HepG2 (cell line): ENCODE measurements at regions not wholly inside any gene's neighbourhood (a gene's known extent, or its start where the extent isn't known, plus 50 kb on each side); places are given as distances from the start of the nearest gene placed in this dataset.

Source experiments
- ATAC-seq: fragments of 200-7000 bp; cut with Tn5 transposase; 3 replicates; pipeline ENCODE4 v1.9.1; 2020; ENCODE audit warnings: mild to moderate bottlenecking, moderate library complexity
- BruUV-seq: library from RNA; stranded (reverse); fragments of 400-500 nt; replicated peaks from 2 replicates; lab custom pipeline; 2021; lab: Mats Ljungman, UMichigan
- CTCF ChIA-PET: fragments of 300-600 bp; formaldehyde crosslinking; extraction: SDS; loops from one replicate; lab custom pipeline; 2021; ENCODE audit warnings: low total read pairs, inconsistent platforms, low intra/inter-chr PET ratio; lab: Yijun Ruan, JAX
- POLR2A ChIA-PET: fragments of 350-600 bp; sonication (Branson Sonifier 250); formaldehyde crosslinking; loops from one replicate; lab custom pipeline; 2020; ENCODE audit warnings: antibody characterized with exemption, inconsistent platforms; lab: Yijun Ruan, JAX
- DNase-seq: peaks from one replicate; pipeline ENCODE4 v3.0.0-alpha.2; 2015; ENCODE audit warnings: low spot score
- FAIRE-seq: peaks from 3 replicates; lab custom pipeline; 2011; peaks lifted over from hg19 to GRCh38; lab: Jason Lieb, UNC
- H2AFZ ChIP-seq: one replicate; pipeline ENCODE4 v1.6.1; 2011; ENCODE audit warnings: low read length, inconsistent platforms
- H3K27ac ChIP-seq: fragments of 300-600 bp; 3 replicates; pipeline ENCODE4 v1.8.0; 2011; ENCODE audit warnings: mixed run types, mild to moderate bottlenecking, mixed read lengths, low read length, inconsistent platforms; ENCODE audit not compliant: insufficient read depth; ENCODE audit errors: extremely low read length
- H3K27me3 ChIP-seq, 2 experiments: fragments of 200-600 bp in 1 of 2; 2 replicates in 1 of 2; 3 replicates in 1 of 2; pipeline versions ENCODE4 v1.6.0 to v1.8.0; 2011; ENCODE audit warnings: low read length in 2 of 2, mild to moderate bottlenecking in 2 of 2, moderate library complexity in 2 of 2, inconsistent platforms in 1 of 2; ENCODE audit not compliant: insufficient read depth in 2 of 2, control insufficient read depth in 1 of 2
- H3K36me3 ChIP-seq, 2 experiments: fragments of 200-600 bp in 1 of 2; replicated peaks in 1 of 2; 2 replicates in 1 of 2; 3 replicates in 1 of 2; pipeline versions ENCODE4 v1.5.1 to v1.8.0; 2011; ENCODE audit warnings: low read length in 2 of 2, inconsistent platforms in 1 of 2; ENCODE audit not compliant: insufficient read depth in 2 of 2, control insufficient read depth in 1 of 2
- H3K4me1 ChIP-seq: 2 replicates; pipeline ENCODE4 v1.5.1; 2012; ENCODE audit warnings: low read length, inconsistent platforms; ENCODE audit not compliant: insufficient read depth
- H3K4me2 ChIP-seq: 2 replicates; pipeline ENCODE4 v1.6.0; 2011; ENCODE audit warnings: low read depth, low read length, inconsistent platforms
- H3K4me3 ChIP-seq, 3 experiments: fragments of 200-600 bp in 1 of 3; sonication (generic), shearing (Covaris generic) in 1 of 3; replicated peaks in 1 of 3; 2 replicates each; pipeline ENCODE4 v1.5.1; 2011 to 2016; ENCODE audit warnings: low read length in 3 of 3, inconsistent platforms in 2 of 3, low read depth in 2 of 3, mild to moderate bottlenecking in 2 of 3, control low read depth in 1 of 3, mixed read lengths in 1 of 3; ENCODE audit not compliant: insufficient read depth in 1 of 3
- H3K79me2 ChIP-seq: one replicate; pipeline ENCODE4 v1.6.1; 2011; ENCODE audit warnings: low read length, inconsistent platforms; ENCODE audit not compliant: insufficient read depth
- H3K9ac ChIP-seq: 2 replicates; pipeline ENCODE4 v1.6.0; 2011; ENCODE audit warnings: mild to moderate bottlenecking, low read depth, low read length, inconsistent platforms; ENCODE audit not compliant: insufficient read depth
- H3K9me3 ChIP-seq: 2 replicates; pipeline ENCODE4 v1.5.1; 2012; ENCODE audit warnings: mild to moderate bottlenecking, low read length
- H4K20me1 ChIP-seq: 2 replicates; pipeline ENCODE4 v1.6.0; 2011; ENCODE audit warnings: inconsistent platforms, mild to moderate bottlenecking, low read length, moderate library complexity; ENCODE audit not compliant: insufficient read depth
- KAT7 ChIP-seq: IDR thresholded peaks from 2 replicates; pipeline ENCODE4 v1.6.1; 2018; ENCODE audit warnings: borderline replicate concordance, missing compliant biosample characterization
- KMT2B ChIP-seq: IDR thresholded peaks from 2 replicates; pipeline ENCODE4 v1.6.1; 2016; ENCODE audit warnings: missing genetic modification reagents, missing compliant biosample characterization
- RNF2 ChIP-seq: fragments of 450-650 bp; conservative IDR thresholded peaks from 2 replicates; pipeline ENCODE4 v1.6.1; 2016; ENCODE audit warnings: low read depth
- RORA ChIP-seq: sonication (generic); formaldehyde crosslinking; IDR thresholded peaks from 2 replicates; pipeline ENCODE4 v1.5.0; 2020; ENCODE audit warnings: mild to moderate bottlenecking, missing genetic modification reagents, moderate library complexity
- SRY ChIP-seq: sonication (generic); formaldehyde crosslinking; IDR thresholded peaks from 2 replicates; pipeline ENCODE4 v1.8.0; 2022; ENCODE audit warnings: mild to moderate bottlenecking, missing genetic modification reagents
- ZNF225 ChIP-seq: sonication (generic); formaldehyde crosslinking; IDR thresholded peaks from 2 replicates; pipeline ENCODE4 v1.4.0; 2020; ENCODE audit warnings: mild to moderate bottlenecking, missing genetic modification reagents
- ZNF44 ChIP-seq: sonication (generic); formaldehyde crosslinking; IDR thresholded peaks from 2 replicates; pipeline ENCODE4 v1.5.1; 2020; ENCODE audit warnings: mild to moderate bottlenecking, missing genetic modification reagents
- ZNF546 ChIP-seq: sonication (generic); formaldehyde crosslinking; conservative IDR thresholded peaks from 2 replicates; pipeline ENCODE4 v1.8.1; 2023; ENCODE audit warnings: mild to moderate bottlenecking, missing genetic modification reagents
- ZSCAN30 ChIP-seq: sonication (generic); formaldehyde crosslinking; IDR thresholded peaks from 2 replicates; pipeline ENCODE4 v1.5.0; 2020; ENCODE audit warnings: mild to moderate bottlenecking, missing genetic modification reagents
- WGBS: methylation state at CpG from one replicate; pipeline ENCODE4 v1.1.6; 2017; ENCODE audit warnings: low lambda C conversion rate; 5-methylcytosine and 5-hydroxymethylcytosine counted together
- in situ Hi-C: cut with HindIII; loops from 2 replicates; pipeline ENCODE4 v1.10.0; 2017; ENCODE audit warnings: low pct_unique_long_range_greater_than_20kb; ENCODE audit not compliant: extremely low pct_ligation_motif_present
- intact Hi-C: fragments of 100-400 bp; cut with micrococcal nuclease; formaldehyde crosslinking; loops from one replicate; pipeline ENCODE4 v1.10.0; 2022; ENCODE audit not compliant: unreplicated experiment
- TF ChIP-seq, protein P1 (sequence below), 2 experiments: sonication (generic) in 1 of 2; formaldehyde crosslinking in 1 of 2; IDR thresholded peaks; 2 replicates each; pipeline versions ENCODE4 v1.4.0 to v1.6.1; 2018 to 2020; ENCODE audit warnings: missing genetic modification reagents in 2 of 2, borderline replicate concordance in 1 of 2, low read depth in 1 of 2, mild to moderate bottlenecking in 1 of 2, missing biosample characterization in 1 of 2
- TF ChIP-seq, protein P2 (sequence below): sonication (generic); formaldehyde crosslinking; IDR thresholded peaks from 2 replicates; pipeline ENCODE4 v1.8.0; 2022; ENCODE audit warnings: mild to moderate bottlenecking, missing genetic modification reagents, moderate library complexity
- TF ChIP-seq, protein P3 (sequence below): sonication (generic); formaldehyde crosslinking; IDR thresholded peaks from 2 replicates; pipeline ENCODE4 v1.8.0; 2022; ENCODE audit warnings: missing genetic modification reagents, mild to moderate bottlenecking, inconsistent platforms, borderline replicate concordance
- TF ChIP-seq, protein P4 (sequence below): sonication (generic); formaldehyde crosslinking; IDR thresholded peaks from 2 replicates; pipeline ENCODE4 v1.8.1; 2023; ENCODE audit warnings: mild to moderate bottlenecking, missing genetic modification reagents

DNA sequence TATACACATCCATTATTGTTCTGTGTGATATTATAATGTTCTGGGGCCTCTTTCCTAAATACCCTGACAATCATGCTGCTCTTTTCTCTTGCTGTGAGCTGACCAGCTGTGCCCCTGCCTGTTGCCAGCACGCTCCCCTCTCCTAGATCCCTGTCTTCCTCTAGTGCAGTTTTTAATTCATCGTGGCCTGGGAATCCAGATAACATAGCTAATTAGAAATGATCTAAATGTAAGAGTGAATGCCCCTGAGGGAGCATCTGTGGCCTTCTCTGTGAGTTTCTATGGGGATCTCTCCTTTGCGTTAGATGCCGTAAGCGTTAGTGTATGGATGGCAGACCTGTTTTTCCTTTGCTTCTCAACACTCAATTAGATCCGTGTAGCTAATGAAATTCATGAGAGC lies 434.3 kb downstream of the SPRY1 start:
- intact Hi-C loops (no loop called here), in situ Hi-C loops (no loop called here)
- H3K4me2 ChIP-seq, result no peak overlapping the region
- BruUV-seq, result no TSS peak
- H2AFZ ChIP-seq, result no peak overlapping the region
- H3K36me3 ChIP-seq, result no peaks in the 10 kb centered on the region; a peak in 1 of 5 replicates
- no peak for DNase-seq
- no peaks in the 10 kb centered on the region for H4K20me1 ChIP-seq
- no peak for FAIRE-seq
- no peaks in the 10 kb centered on the region for H3K4me1 ChIP-seq
- H3K27ac ChIP-seq, result no peak overlapping the region
- no peak for ATAC-seq
- no peak overlapping the region for H3K4me3 ChIP-seq
- H3K9me3 ChIP-seq, result no peaks in the 10 kb centered on the region
- POLR2A ChIA-PET, result no interaction called here
- no peaks in the 10 kb centered on the region for H3K27me3 ChIP-seq
- CTCF ChIA-PET, result no interaction called here
- H3K9ac ChIP-seq, result no peak overlapping the region
- H3K79me2 ChIP-seq, result no peaks in the 10 kb centered on the region
- 85% methylated on average over 6 of the region's 6 CpGs for WGBS
- no peak for TF ChIP-seq ZNF225
- no peak for TF ChIP-seq ZNF546 (CRISPR knock-in tag)
- TF ChIP-seq RNF2, result no peak
- TF ChIP-seq, protein P1, sequence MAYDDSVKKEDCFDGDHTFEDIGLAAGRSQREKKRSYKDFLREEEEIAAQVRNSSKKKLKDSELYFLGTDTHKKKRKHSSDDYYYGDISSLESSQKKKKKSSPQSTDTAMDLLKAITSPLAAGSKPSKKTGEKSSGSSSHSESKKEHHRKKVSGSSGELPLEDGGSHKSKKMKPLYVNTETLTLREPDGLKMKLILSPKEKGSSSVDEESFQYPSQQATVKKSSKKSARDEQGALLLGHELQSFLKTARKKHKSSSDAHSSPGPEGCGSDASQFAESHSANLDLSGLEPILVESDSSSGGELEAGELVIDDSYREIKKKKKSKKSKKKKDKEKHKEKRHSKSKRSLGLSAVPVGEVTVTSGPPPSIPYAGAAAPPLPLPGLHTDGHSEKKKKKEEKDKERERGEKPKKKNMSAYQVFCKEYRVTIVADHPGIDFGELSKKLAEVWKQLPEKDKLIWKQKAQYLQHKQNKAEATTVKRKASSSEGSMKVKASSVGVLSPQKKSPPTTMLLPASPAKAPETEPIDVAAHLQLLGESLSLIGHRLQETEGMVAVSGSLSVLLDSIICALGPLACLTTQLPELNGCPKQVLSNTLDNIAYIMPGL (CRISPR knock-in tag; IDR thresholded peaks at IDR 0.05; ENCODE audit: borderline replicate concordance in 1 of 2, low read depth in 1 of 2), result no peak
- no peak for TF ChIP-seq KAT7 (CRISPR knock-in tag)
- TF ChIP-seq, protein P2, sequence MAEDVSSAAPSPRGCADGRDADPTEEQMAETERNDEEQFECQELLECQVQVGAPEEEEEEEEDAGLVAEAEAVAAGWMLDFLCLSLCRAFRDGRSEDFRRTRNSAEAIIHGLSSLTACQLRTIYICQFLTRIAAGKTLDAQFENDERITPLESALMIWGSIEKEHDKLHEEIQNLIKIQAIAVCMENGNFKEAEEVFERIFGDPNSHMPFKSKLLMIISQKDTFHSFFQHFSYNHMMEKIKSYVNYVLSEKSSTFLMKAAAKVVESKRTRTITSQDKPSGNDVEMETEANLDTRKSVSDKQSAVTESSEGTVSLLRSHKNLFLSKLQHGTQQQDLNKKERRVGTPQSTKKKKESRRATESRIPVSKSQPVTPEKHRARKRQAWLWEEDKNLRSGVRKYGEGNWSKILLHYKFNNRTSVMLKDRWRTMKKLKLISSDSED, result no peak
- TF ChIP-seq KMT2B, result no peak
- no peak for TF ChIP-seq ZNF44 (CRISPR knock-in tag)
- TF ChIP-seq SRY (CRISPR knock-in tag), result no peak
- no peak for TF ChIP-seq ZSCAN30 (CRISPR knock-in tag)
- TF ChIP-seq, protein P3, sequence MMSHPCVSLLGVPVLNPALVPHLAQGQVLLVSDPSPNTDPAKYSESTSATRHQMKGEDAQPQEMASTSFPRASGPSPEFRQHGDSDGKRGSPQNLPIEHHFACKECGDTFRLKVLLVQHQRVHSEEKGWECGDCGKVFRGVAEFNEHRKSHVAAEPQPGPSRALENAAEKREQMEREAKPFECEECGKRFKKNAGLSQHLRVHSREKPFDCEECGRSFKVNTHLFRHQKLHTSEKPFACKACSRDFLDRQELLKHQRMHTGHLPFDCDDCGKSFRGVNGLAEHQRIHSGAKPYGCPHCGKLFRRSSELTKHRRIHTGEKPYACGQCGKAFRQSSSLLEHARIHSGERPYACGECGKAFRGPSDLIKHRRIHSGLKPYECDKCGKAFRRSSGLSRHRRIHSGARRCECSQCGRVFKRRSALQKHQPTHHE, result no peak
- no peak for TF ChIP-seq RORA (CRISPR knock-in tag)
- TF ChIP-seq, protein P4, sequence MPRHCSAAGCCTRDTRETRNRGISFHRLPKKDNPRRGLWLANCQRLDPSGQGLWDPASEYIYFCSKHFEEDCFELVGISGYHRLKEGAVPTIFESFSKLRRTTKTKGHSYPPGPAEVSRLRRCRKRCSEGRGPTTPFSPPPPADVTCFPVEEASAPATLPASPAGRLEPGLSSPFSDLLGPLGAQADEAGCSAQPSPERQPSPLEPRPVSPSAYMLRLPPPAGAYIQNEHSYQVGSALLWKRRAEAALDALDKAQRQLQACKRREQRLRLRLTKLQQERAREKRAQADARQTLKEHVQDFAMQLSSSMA (CRISPR knock-in tag), result no peak
